ENCODE measurements at regions not wholly inside any gene's neighbourhood (a gene's known extent, or its start where the extent isn't known, plus 50 kb on each side); places are given as distances from the start of the nearest gene placed in this dataset.

DNA sequence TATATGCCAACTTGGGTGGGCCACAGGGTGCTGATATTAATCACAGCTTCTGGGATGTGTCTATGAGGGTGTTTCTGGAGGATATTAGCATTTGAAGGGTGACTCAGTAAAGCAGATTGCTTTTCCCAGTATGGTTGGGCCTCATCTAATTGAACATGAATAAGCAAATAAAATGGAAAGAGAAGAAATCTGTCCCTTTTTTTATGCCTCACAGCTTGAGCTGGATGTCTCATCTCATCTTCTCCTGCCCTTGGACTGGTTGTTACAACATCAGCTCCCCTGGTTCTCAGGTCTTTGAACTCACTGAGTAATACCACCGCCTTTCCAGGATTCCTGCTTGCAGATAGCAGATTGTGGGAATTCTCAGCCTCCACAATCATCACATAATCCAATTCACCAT lies 1149.2 kb downstream of the PCDH18 start:
- H3K79me2 ChIP-seq (ENCODE audit: low read length): no peaks in the 10 kb centered on the region
- intact Hi-C loops (cut with micrococcal nuclease): loop anchor here (10.0 kb wide), 1 partner anchor 482 kb away; no protein-coding TSS in a partner anchor
- no peak for TF ChIP-seq EZH2phosphoT487 (IDR thresholded peaks at IDR 0.05; ENCODE audit: borderline replicate concordance, low read length)
- TF ChIP-seq EZH2 (IDR thresholded peaks at IDR 0.05; ENCODE audit: low read length, unreplicated experiment): no peak
- TF ChIP-seq, protein P1, sequence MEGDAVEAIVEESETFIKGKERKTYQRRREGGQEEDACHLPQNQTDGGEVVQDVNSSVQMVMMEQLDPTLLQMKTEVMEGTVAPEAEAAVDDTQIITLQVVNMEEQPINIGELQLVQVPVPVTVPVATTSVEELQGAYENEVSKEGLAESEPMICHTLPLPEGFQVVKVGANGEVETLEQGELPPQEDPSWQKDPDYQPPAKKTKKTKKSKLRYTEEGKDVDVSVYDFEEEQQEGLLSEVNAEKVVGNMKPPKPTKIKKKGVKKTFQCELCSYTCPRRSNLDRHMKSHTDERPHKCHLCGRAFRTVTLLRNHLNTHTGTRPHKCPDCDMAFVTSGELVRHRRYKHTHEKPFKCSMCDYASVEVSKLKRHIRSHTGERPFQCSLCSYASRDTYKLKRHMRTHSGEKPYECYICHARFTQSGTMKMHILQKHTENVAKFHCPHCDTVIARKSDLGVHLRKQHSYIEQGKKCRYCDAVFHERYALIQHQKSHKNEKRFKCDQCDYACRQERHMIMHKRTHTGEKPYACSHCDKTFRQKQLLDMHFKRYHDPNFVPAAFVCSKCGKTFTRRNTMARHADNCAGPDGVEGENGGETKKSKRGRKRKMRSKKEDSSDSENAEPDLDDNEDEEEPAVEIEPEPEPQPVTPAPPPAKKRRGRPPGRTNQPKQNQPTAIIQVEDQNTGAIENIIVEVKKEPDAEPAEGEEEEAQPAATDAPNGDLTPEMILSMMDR (conservative IDR thresholded peaks at IDR 0.05; ENCODE audit: low read depth, low read length): no peak
- H3K4me3 ChIP-seq (ENCODE audit: low read length): no peak overlapping the region
- H2AFZ ChIP-seq (ENCODE audit: low read length): no peak overlapping the region
- ATAC-seq: no peak
- H4K20me1 ChIP-seq (ENCODE audit: low read length): no peaks in the 10 kb centered on the region
- no peak overlapping the region for H3K27ac ChIP-seq (ENCODE audit: low read length)
- no peaks in the 10 kb centered on the region for H3K4me1 ChIP-seq (ENCODE audit: insufficient read depth, low read length)
- H3K4me2 ChIP-seq (ENCODE audit: low read length): no peak overlapping the region
- H3K9ac ChIP-seq (ENCODE audit: low read length): no peak overlapping the region
- ChIA-PET CTCF (no interaction called here), POLR2A (ENCODE audit: unreplicated experiment) (no interaction called here)
- no peaks in the 10 kb centered on the region for H3K27me3 ChIP-seq (ENCODE audit: low read length)
- no TSS peak for BruUV-seq (replicated peaks)
- H3K9me2 ChIP-seq (replicated peaks; ENCODE audit: low read length): no peaks in the 10 kb centered on the region
- H3K36me3 ChIP-seq (ENCODE audit: low read depth, low read length): no peaks in the 10 kb centered on the region
- no peaks in the 10 kb centered on the region for H3F3A ChIP-seq (ENCODE audit: low read length, unreplicated experiment)
- H3K9me3 ChIP-seq (ENCODE audit: low read length): no peaks in the 10 kb centered on the region
- no peak for DNase-seq

DNA sequence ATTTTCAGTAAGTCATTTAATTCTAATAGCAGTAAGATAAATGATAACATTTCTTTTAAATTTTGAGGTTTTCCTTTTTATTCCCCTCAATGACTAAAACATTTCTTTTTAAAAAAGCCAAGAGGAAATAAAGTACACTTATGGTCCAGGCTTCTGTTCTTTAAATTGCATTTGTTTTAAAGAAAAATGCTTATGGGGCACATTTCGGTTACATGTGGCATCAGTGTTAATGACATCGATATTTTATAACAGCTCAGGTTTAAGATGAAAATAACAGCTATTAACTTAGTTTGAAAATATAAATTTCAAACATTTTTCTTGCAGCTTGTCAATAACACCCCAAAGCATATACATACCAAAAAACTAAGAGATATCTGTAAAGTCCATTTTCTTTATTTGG lies 1161.1 kb downstream of the PCDH18 start:
- Histone ChIP-seq H3K79me2 (ENCODE audit: low read length) (no peaks in the 10 kb centered on the region), H4K20me1 (ENCODE audit: low read length) (no peaks in the 10 kb centered on the region), H3K36me3 (ENCODE audit: low read depth, low read length) (no peaks in the 10 kb centered on the region), H3K9me3 (ENCODE audit: low read length) (no peaks in the 10 kb centered on the region), H3F3A (ENCODE audit: low read length, unreplicated experiment) (no peaks in the 10 kb centered on the region), H3K27ac (ENCODE audit: low read length) (no peak overlapping the region), H2AFZ (ENCODE audit: low read length) (no peak overlapping the region), H3K4me3 (ENCODE audit: low read length) (no peak overlapping the region), H3K9ac (ENCODE audit: low read length) (no peak overlapping the region), H3K4me1 (ENCODE audit: insufficient read depth, low read length) (peaks cover 12% of the 10 kb centered on the region), H3K27me3 (ENCODE audit: low read length) (no peaks in the 10 kb centered on the region), H3K4me2 (ENCODE audit: low read length) (no peak overlapping the region), H3K9me2 (replicated peaks; ENCODE audit: low read length) (no peaks in the 10 kb centered on the region)
- ATAC-seq (no peak), DNase-seq (no peak)
- POLR2A ChIA-PET (ENCODE audit: unreplicated experiment): no interaction called here
- intact Hi-C loops (cut with micrococcal nuclease): no loop called here
- TF ChIP-seq, protein P1 (conservative IDR thresholded peaks at IDR 0.05; ENCODE audit: low read depth, low read length): no peak
- no peak for TF ChIP-seq EZH2 (IDR thresholded peaks at IDR 0.05; ENCODE audit: low read length, unreplicated experiment)
- TF ChIP-seq EZH2phosphoT487 (IDR thresholded peaks at IDR 0.05; ENCODE audit: borderline replicate concordance, low read length): no peak
- CTCF ChIA-PET: no interaction called here
- BruUV-seq (replicated peaks): no TSS peak

DNA sequence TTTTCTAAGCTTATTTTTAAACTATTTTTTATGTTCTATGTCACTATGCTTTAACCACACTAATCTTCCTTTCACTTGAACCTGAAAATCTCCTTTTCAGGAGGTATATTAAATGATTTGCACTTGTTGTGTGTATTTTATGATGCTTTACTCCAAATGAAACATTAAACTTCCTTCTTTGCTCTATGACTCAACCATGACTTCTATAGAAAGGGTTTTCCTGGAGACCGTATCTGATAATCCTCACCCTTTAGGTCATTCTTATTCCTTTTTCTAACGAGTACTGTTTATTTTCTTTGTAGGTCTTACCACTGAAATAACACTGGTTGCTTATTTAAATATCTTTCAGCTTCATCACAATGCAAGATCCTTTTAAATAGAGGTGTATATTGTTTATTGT lies 1163.2 kb downstream of the PCDH18 start:
- H3K27me3 ChIP-seq (ENCODE audit: low read length): no peaks in the 10 kb centered on the region
- H3K4me1 ChIP-seq (ENCODE audit: insufficient read depth, low read length): peaks cover 12% of the 10 kb centered on the region
- no peaks in the 10 kb centered on the region for H3K9me2 ChIP-seq (replicated peaks; ENCODE audit: low read length)
- BruUV-seq (replicated peaks): no TSS peak
- intact Hi-C loops (cut with micrococcal nuclease): no loop called here
- H4K20me1 ChIP-seq (ENCODE audit: low read length): no peaks in the 10 kb centered on the region
- no peak overlapping the region for H3K9ac ChIP-seq (ENCODE audit: low read length)
- H3F3A ChIP-seq (ENCODE audit: low read length, unreplicated experiment): no peaks in the 10 kb centered on the region
- ChIA-PET POLR2A (ENCODE audit: unreplicated experiment) (no interaction called here), CTCF (interaction anchor here (0.6 kb wide), 1 partner anchor 39 kb away, joined by 3 read pairs; no protein-coding TSS in a partner anchor)
- peak overlapping the region; percentile 25; the same call in 1 of the 2 replicates for H3K27ac ChIP-seq (ENCODE audit: low read length)
- no peaks in the 10 kb centered on the region for H3K9me3 ChIP-seq (ENCODE audit: low read length)
- peak overlapping the region; percentile 26 for H3K4me2 ChIP-seq (ENCODE audit: low read length)
- no peak overlapping the region for H2AFZ ChIP-seq (ENCODE audit: low read length)
- H3K79me2 ChIP-seq (ENCODE audit: low read length): no peaks in the 10 kb centered on the region
- DNase-seq (peak; percentile 63), ATAC-seq (peak; percentile 96)
- TF ChIP-seq EZH2phosphoT487 (IDR thresholded peaks at IDR 0.05; ENCODE audit: borderline replicate concordance, low read length): no peak
- no peak for TF ChIP-seq EZH2 (IDR thresholded peaks at IDR 0.05; ENCODE audit: low read length, unreplicated experiment)
- TF ChIP-seq, protein P1 (conservative IDR thresholded peaks at IDR 0.05; ENCODE audit: low read depth, low read length): no peak
- no peak overlapping the region for H3K4me3 ChIP-seq (ENCODE audit: low read length)
- H3K36me3 ChIP-seq (ENCODE audit: low read depth, low read length): no peaks in the 10 kb centered on the region
